GM06990 (cell line): ENCODE measurements at regions not wholly inside any gene's neighbourhood (a gene's known extent, or its start where the extent isn't known, plus 50 kb on each side); places are given as distances from the start of the nearest gene placed in this dataset.
A peak's percentile ranks its signal among the peaks of the same experiment; 100 is the strongest.

Experiments used
- DNase-seq: peaks from one replicate; pipeline ENCODE4 v3.0.0-alpha.2; 2011; ENCODE audit not compliant: insufficient read length; ENCODE audit errors: extremely low read depth
- H3K27me3 ChIP-seq: replicated peaks from 2 replicates; pipeline ENCODE4 v1.6.0; 2011; ENCODE audit warnings: low read length; ENCODE audit not compliant: control insufficient read depth, insufficient read depth
- H3K36me3 ChIP-seq: 2 replicates; pipeline ENCODE4 v1.5.1; 2011; ENCODE audit warnings: low read length; ENCODE audit not compliant: control insufficient read depth, insufficient read depth
- H3K4me3 ChIP-seq: replicated peaks from 2 replicates; pipeline ENCODE4 v1.5.1; 2011; ENCODE audit warnings: low read depth, mild to moderate bottlenecking, control low read depth, low read length
- CTCF ChIP-seq: IDR thresholded peaks from 2 replicates; pipeline ENCODE4 v1.5.1; 2011; ENCODE audit warnings: low read length, control low read depth, mild to moderate bottlenecking, inconsistent platforms; ENCODE audit not compliant: insufficient read depth, poor library complexity, severe bottlenecking

- Histone ChIP-seq H3K36me3 (no peaks in the 10 kb centered on the region), H3K27me3 (no peaks in the 10 kb centered on the region), H3K4me3 (no peak overlapping the region)
- no peak for TF ChIP-seq CTCF
- DNase-seq, result no peak
These were observed 84.4 kb upstream of the YWHAQ start for GRCh38 chr2:9715238-9715637.

GRCh38 chr2:9717886-9718451 lies 87.2 kb upstream of the YWHAQ start:
- no peaks in the 10 kb centered on the region for H3K27me3 ChIP-seq
- no peaks in the 10 kb centered on the region for H3K36me3 ChIP-seq
- TF ChIP-seq CTCF, result no peak
- no peak for DNase-seq
- H3K4me3 ChIP-seq, result no peak overlapping the region

GRCh38 chr2:9720352-9721093 lies 89.7 kb upstream of the YWHAQ start:
- H3K27me3 ChIP-seq, result no peaks in the 10 kb centered on the region
- no peak for TF ChIP-seq CTCF
- no peak overlapping the region for H3K4me3 ChIP-seq
- peak; percentile 49 for DNase-seq
- no peaks in the 10 kb centered on the region for H3K36me3 ChIP-seq

GRCh38 chr2:9721344-9721743 lies 90.5 kb upstream of the YWHAQ start:
- no peak overlapping the region for H3K4me3 ChIP-seq
- DNase-seq, result no peak
- H3K36me3 ChIP-seq, result no peaks in the 10 kb centered on the region
- H3K27me3 ChIP-seq, result no peaks in the 10 kb centered on the region
- TF ChIP-seq CTCF, result no peak

DNA sequence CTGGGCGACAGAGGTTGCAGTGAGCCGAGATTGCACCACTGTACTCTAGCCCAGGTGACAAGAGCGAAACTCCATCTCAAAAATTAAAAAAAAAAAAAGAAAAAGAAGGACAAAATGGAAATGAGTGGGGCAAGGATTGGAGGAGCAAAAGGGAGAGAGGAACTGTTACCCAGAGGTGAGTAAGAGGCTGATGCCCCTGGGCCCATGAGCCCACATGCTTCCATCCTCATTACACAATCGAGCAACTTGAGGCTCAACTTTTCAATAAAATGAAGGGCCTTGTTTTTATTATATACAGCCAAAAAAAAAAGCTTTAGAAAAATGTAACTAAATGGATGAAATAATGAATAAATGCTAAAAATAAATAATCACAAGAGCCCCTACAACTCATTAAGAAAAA lies 91.7 kb upstream of the YWHAQ start:
- TF ChIP-seq CTCF, result no peak
- DNase-seq, result no peak
- H3K36me3 ChIP-seq, result no peaks in the 10 kb centered on the region
- H3K27me3 ChIP-seq, result no peaks in the 10 kb centered on the region
- H3K4me3 ChIP-seq, result no peak overlapping the region
